Spinal cord (tissue), 9 donors: ENCODE measurements at regions not wholly inside any gene's neighbourhood (a gene's known extent, or its start where the extent isn't known, plus 50 kb on each side); places are given as distances from the start of the nearest gene placed in this dataset.
A peak's percentile ranks its signal among the peaks of the same experiment; 100 is the strongest.

Experiments used
- DNase-seq, 6 donors: peaks; one replicate each; pipeline versions ENCODE4 v3.0.0 to v3.0.0-alpha.2; 2013 to 2015; ENCODE audit warnings: low spot score in 6 of 6, low read depth in 4 of 6
- H3K27ac ChIP-seq: one replicate; pipeline ENCODE4 v1.5.1; 2013; ENCODE audit warnings: low read depth, low read length, control low read depth
- H3K27me3 ChIP-seq: one replicate; pipeline ENCODE4 v1.6.1; 2013; ENCODE audit warnings: low read length; ENCODE audit not compliant: control insufficient read depth, insufficient read depth
- H3K36me3 ChIP-seq: one replicate; pipeline ENCODE4 v1.6.1; 2013; ENCODE audit warnings: low read length; ENCODE audit not compliant: control insufficient read depth, insufficient read depth
- H3K4me1 ChIP-seq: one replicate; pipeline ENCODE4 v1.6.1; 2013; ENCODE audit warnings: low read length; ENCODE audit not compliant: control insufficient read depth, insufficient read depth
- H3K4me3 ChIP-seq: one replicate; pipeline ENCODE4 v1.5.1; 2013; ENCODE audit warnings: low read depth, low read length, control low read depth
- H3K9me3 ChIP-seq: one replicate; pipeline ENCODE4 v1.6.1; 2013; ENCODE audit warnings: low read length; ENCODE audit not compliant: control insufficient read depth, insufficient read depth
- WGBS: methylation state at CpG from one replicate; pipeline ENCODE4 v1.1.5; 2013; ENCODE audit warnings: missing lambda C conversion rate; ENCODE audit not compliant: insufficient coverage; 5-methylcytosine and 5-hydroxymethylcytosine counted together
- donor health status: healthy.

- no peak overlapping the region for H3K27ac ChIP-seq
- no peaks in the 10 kb centered on the region for H3K27me3 ChIP-seq
- no peaks in the 10 kb centered on the region for H3K36me3 ChIP-seq
- no peak overlapping the region for H3K4me3 ChIP-seq
- no peak for DNase-seq
- no peaks in the 10 kb centered on the region for H3K9me3 ChIP-seq
- no peaks in the 10 kb centered on the region for H3K4me1 ChIP-seq
Measured at GRCh38 chr3:95438274-95438673, 1375.4 kb downstream of the NSUN3 start.

GRCh38 chr3:95442766-95443165 lies 1371.6 kb upstream of the EPHA6 start:
- no peak for DNase-seq
- Histone ChIP-seq H3K9me3 (no peaks in the 10 kb centered on the region), H3K27ac (no peak overlapping the region), H3K27me3 (no peaks in the 10 kb centered on the region), H3K4me3 (no peak overlapping the region), H3K36me3 (no peaks in the 10 kb centered on the region), H3K4me1 (no peaks in the 10 kb centered on the region)
- WGBS = no CpG with 5 or more reads among the region's 2 CpGs

- H3K27me3 ChIP-seq = no peaks in the 10 kb centered on the region
- H3K36me3 ChIP-seq = no peaks in the 10 kb centered on the region
- no peak for DNase-seq
- no CpG with 5 or more reads among the region's 1 CpG for WGBS
- H3K27ac ChIP-seq = no peak overlapping the region
- H3K4me1 ChIP-seq = no peaks in the 10 kb centered on the region
- no peak overlapping the region for H3K4me3 ChIP-seq
- H3K9me3 ChIP-seq = no peaks in the 10 kb centered on the region
Measured at GRCh38 chr3:95449841-95450240, 1364.6 kb upstream of the EPHA6 start.

GRCh38 chr3:95453242-95453641 lies 1361.2 kb upstream of the EPHA6 start:
- H3K9me3 ChIP-seq = no peaks in the 10 kb centered on the region
- no peak overlapping the region for H3K27ac ChIP-seq
- WGBS = no CpG with 5 or more reads among the region's 2 CpGs
- H3K4me3 ChIP-seq = no peak overlapping the region
- no peaks in the 10 kb centered on the region for H3K4me1 ChIP-seq
- no peaks in the 10 kb centered on the region for H3K27me3 ChIP-seq
- no peak for DNase-seq
- no peaks in the 10 kb centered on the region for H3K36me3 ChIP-seq

- H3K27ac ChIP-seq = no peak overlapping the region
- H3K9me3 ChIP-seq = no peaks in the 10 kb centered on the region
- no peaks in the 10 kb centered on the region for H3K4me1 ChIP-seq
- H3K27me3 ChIP-seq = no peaks in the 10 kb centered on the region
- H3K36me3 ChIP-seq = no peaks in the 10 kb centered on the region
- no peak for DNase-seq
- no peak overlapping the region for H3K4me3 ChIP-seq
Measured at GRCh38 chr3:95456835-95457234, 1357.6 kb upstream of the EPHA6 start.

GRCh38 chr3:95459706-95460105 lies 1354.7 kb upstream of the EPHA6 start:
- peak in 1 of 6 donors; percentile 10 for DNase-seq
- no peaks in the 10 kb centered on the region for H3K4me1 ChIP-seq
- no peaks in the 10 kb centered on the region for H3K9me3 ChIP-seq
- H3K4me3 ChIP-seq = no peak overlapping the region
- 80% methylated on average over 2 of the region's 3 CpGs for WGBS
- H3K27me3 ChIP-seq = no peaks in the 10 kb centered on the region
- no peaks in the 10 kb centered on the region for H3K36me3 ChIP-seq
- H3K27ac ChIP-seq = no peak overlapping the region

GRCh38 chr3:95460274-95460673 lies 1354.1 kb upstream of the EPHA6 start:
- WGBS = 29% methylated on average over 1 of the region's 2 CpGs
- peak in 4 of 6 donors; percentile 1 to 80 (median 11) for DNase-seq
- Histone ChIP-seq H3K27ac (no peak overlapping the region), H3K36me3 (no peaks in the 10 kb centered on the region), H3K4me3 (no peak overlapping the region), H3K27me3 (no peaks in the 10 kb centered on the region), H3K9me3 (no peaks in the 10 kb centered on the region), H3K4me1 (no peaks in the 10 kb centered on the region)

- 94% methylated on average over 2 of the region's 5 CpGs for WGBS
- no peak for DNase-seq
- H3K4me1 ChIP-seq = no peaks in the 10 kb centered on the region
- no peak overlapping the region for H3K4me3 ChIP-seq
- H3K27me3 ChIP-seq = no peaks in the 10 kb centered on the region
- no peaks in the 10 kb centered on the region for H3K36me3 ChIP-seq
- H3K9me3 ChIP-seq = no peaks in the 10 kb centered on the region
- no peak overlapping the region for H3K27ac ChIP-seq
Measured at GRCh38 chr3:95462161-95462560, 1352.2 kb upstream of the EPHA6 start.

- Histone ChIP-seq H3K4me3 (no peak overlapping the region), H3K9me3 (no peaks in the 10 kb centered on the region), H3K36me3 (no peaks in the 10 kb centered on the region), H3K4me1 (no peaks in the 10 kb centered on the region), H3K27ac (no peak overlapping the region), H3K27me3 (no peaks in the 10 kb centered on the region)
- DNase-seq = peak in 2 of 6 donors; percentile 3 to 48
- no CpG with 5 or more reads among the region's 1 CpG for WGBS
Measured at GRCh38 chr3:95464346-95464745, 1350.0 kb upstream of the EPHA6 start.

- no peak overlapping the region for H3K27ac ChIP-seq
- H3K4me1 ChIP-seq = no peaks in the 10 kb centered on the region
Measured at GRCh38 chr3:95468331-95468730, 1346.1 kb upstream of the EPHA6 start.

More at GRCh38 chr3:95468331-95468730, 1346.1 kb upstream of the EPHA6 start:
- no peaks in the 10 kb centered on the region for H3K27me3 ChIP-seq
- no peaks in the 10 kb centered on the region for H3K9me3 ChIP-seq
- no peak for DNase-seq
- H3K36me3 ChIP-seq = no peaks in the 10 kb centered on the region
- no peak overlapping the region for H3K4me3 ChIP-seq
- no CpG with 5 or more reads among the region's 2 CpGs for WGBS
